SK-N-SH (cell line): ENCODE measurements at regions not wholly inside any gene's neighbourhood (a gene's known extent, or its start where the extent isn't known, plus 50 kb on each side); places are given as distances from the start of the nearest gene placed in this dataset.

Experiments
- CTCF ChIA-PET: fragments of 300-600, 350-600 bp; formaldehyde crosslinking; extraction: SDS; loops from one replicate; lab custom pipeline; 2021; lab: Yijun Ruan, JAX
- POLR2A ChIA-PET: fragments of 350-600 bp; sonication (Branson Sonifier 250); formaldehyde crosslinking; extraction: SDS; loops from one replicate; lab custom pipeline; 2020; ENCODE audit warnings: antibody characterized with exemption, inconsistent platforms; lab: Yijun Ruan, JAX
- DNase-seq: peaks from one replicate; pipeline ENCODE4 v3.0.0; 2012
- H2AFZ ChIP-seq: fragments of 200-600 bp; sonication (generic); 2 replicates; pipeline ENCODE4 v1.8.1; 2016; ENCODE audit warnings: antibody characterized with exemption, mild to moderate bottlenecking, low read depth
- H3F3A ChIP-seq: fragments of 200-600 bp; sonication (generic); replicated peaks from 2 replicates; pipeline ENCODE3; 2016; ENCODE audit warnings: antibody characterized with exemption, mild to moderate bottlenecking; ENCODE audit not compliant: insufficient read depth
- H3K27ac ChIP-seq, 2 experiments: fragments of 200-500 bp in 1 of 2; fragments of 200-600 bp in 1 of 2; sonication (Bioruptor generic) in 1 of 2; sonication (generic), shearing (Covaris generic) in 1 of 2; 2 replicates each; pipeline versions ENCODE4 v1.5.1 to v1.6.1; 2014 to 2016; ENCODE audit warnings: low read depth in 2 of 2, inconsistent platforms in 1 of 2, low read length in 1 of 2, mild to moderate bottlenecking in 1 of 2, mixed read lengths in 1 of 2
- H3K27me3 ChIP-seq: fragments of 200-600 bp; sonication (generic), shearing (Covaris generic); 2 replicates; pipeline ENCODE4 v1.6.1; 2016; ENCODE audit warnings: mixed run types; ENCODE audit not compliant: insufficient read depth
- H3K36me3 ChIP-seq, 2 experiments: fragments of 200-500 bp in 1 of 2; fragments of 200-600 bp in 1 of 2; sonication (Bioruptor generic) in 1 of 2; sonication (generic) in 1 of 2; replicated peaks in 1 of 2; 2 replicates each; pipeline versions ENCODE3 to v1.5.1; 2014 to 2016; ENCODE audit warnings: low read length in 1 of 2, mild to moderate bottlenecking in 1 of 2; ENCODE audit not compliant: insufficient read depth in 2 of 2, control insufficient read depth in 1 of 2
- H3K4me1 ChIP-seq, 2 experiments: fragments of 200-500 bp in 1 of 2; fragments of 200-600 bp in 1 of 2; sonication (Bioruptor generic) in 1 of 2; sonication (generic), shearing (Covaris generic) in 1 of 2; 2 replicates each; pipeline versions ENCODE4 v1.5.1 to v1.6.1; 2014 to 2016; ENCODE audit warnings: low read depth in 1 of 2, low read length in 1 of 2, mixed run types in 1 of 2; ENCODE audit not compliant: insufficient read depth in 2 of 2, control insufficient read depth in 1 of 2
- H3K4me2 ChIP-seq: fragments of 200-600 bp; sonication (generic), shearing (Covaris generic); 2 replicates; pipeline ENCODE4 v1.6.1; 2017; ENCODE audit warnings: mixed run types
- H3K4me3 ChIP-seq, 2 experiments: fragments of 200-500 bp in 1 of 2; fragments of 200-600 bp in 1 of 2; sonication (Bioruptor generic) in 1 of 2; sonication (generic), shearing (Covaris generic) in 1 of 2; 2 replicates each; pipeline versions ENCODE4 v1.5.1 to v1.8.1; 2014 to 2016; ENCODE audit warnings: low read depth in 2 of 2, inconsistent platforms in 1 of 2, low read length in 1 of 2, mild to moderate bottlenecking in 1 of 2, mixed read lengths in 1 of 2, moderate library complexity in 1 of 2
- H3K79me2 ChIP-seq: fragments of 200-600 bp; sonication (generic); 2 replicates; pipeline ENCODE4 v1.8.1; 2017; ENCODE audit warnings: mild to moderate bottlenecking; ENCODE audit not compliant: insufficient read depth
- H3K9ac ChIP-seq: fragments of 200-600 bp; sonication (generic); 2 replicates; pipeline ENCODE4 v1.6.1; 2017; ENCODE audit warnings: mixed run types
- H3K9me2 ChIP-seq: fragments of 200-600 bp; sonication (generic); 2 replicates; pipeline ENCODE4 v1.6.1; 2017; ENCODE audit warnings: mixed run types
- H3K9me3 ChIP-seq: fragments of 200-600 bp; sonication (generic); 2 replicates; pipeline ENCODE4 v1.6.1; 2017; ENCODE audit warnings: mixed run types, mild to moderate bottlenecking, moderate library complexity
- H4K20me1 ChIP-seq: fragments of 200-600 bp; sonication (generic); 2 replicates; pipeline ENCODE4 v1.6.1; 2017; ENCODE audit warnings: mild to moderate bottlenecking, mixed run types; ENCODE audit not compliant: insufficient read depth
- CTCF ChIP-seq: fragments of 200-600 bp; sonication (generic); IDR thresholded peaks from 2 replicates; pipeline ENCODE4 v1.6.1; 2017; ENCODE audit warnings: antibody characterized with exemption, mild to moderate bottlenecking, moderate library complexity
- ELF1 ChIP-seq: IDR thresholded peaks from 2 replicates; pipeline ENCODE4 v1.4.0; 2012
- FOSL2 ChIP-seq: IDR thresholded peaks from 2 replicates; pipeline ENCODE4 v1.4.0; 2012; ENCODE audit warnings: low read depth, mild to moderate bottlenecking, moderate library complexity, borderline replicate concordance
- GATA2 ChIP-seq: sonication (generic); formaldehyde crosslinking; IDR thresholded peaks from 2 replicates; pipeline ENCODE4 v1.5.0; 2020; ENCODE audit warnings: mild to moderate bottlenecking, missing genetic modification reagents
- MAX ChIP-seq: IDR thresholded peaks from 2 replicates; pipeline ENCODE4 v1.4.0; 2012; ENCODE audit warnings: low read depth
- MEF2A ChIP-seq: IDR thresholded peaks from 2 replicates; pipeline ENCODE4 v1.4.0; 2012; ENCODE audit warnings: low read depth, borderline replicate concordance
- MXI1 ChIP-seq: IDR thresholded peaks from 2 replicates; pipeline ENCODE4 v1.6.1; 2012; ENCODE audit warnings: mild to moderate bottlenecking, low read depth, low read length, improper control_type of control experiment
- REST ChIP-seq: IDR thresholded peaks from 2 replicates; pipeline ENCODE4 v1.6.1; 2012; ENCODE audit warnings: mild to moderate bottlenecking, low read depth, low read length, moderate library complexity
- SMC3 ChIP-seq: IDR thresholded peaks from 2 replicates; pipeline ENCODE4 v1.6.1; 2012; ENCODE audit warnings: low read depth, low read length, improper control_type of control experiment
- TCF12 ChIP-seq: IDR thresholded peaks from 2 replicates; pipeline ENCODE4 v1.4.0; 2012
- USF2 ChIP-seq: fragments of 150-350 bp; IDR thresholded peaks from 2 replicates; pipeline ENCODE4 v1.6.1; 2017; ENCODE audit warnings: antibody characterized with exemption, low read length, low read depth, borderline replicate concordance
- ZBTB33 ChIP-seq: IDR thresholded peaks from 2 replicates; pipeline ENCODE4 v1.4.0; 2012; ENCODE audit warnings: low read depth, borderline replicate concordance
- WGBS: methylation state at CpG from one replicate; pipeline ENCODE4 v1.1.6; 2017; ENCODE audit warnings: low lambda C conversion rate; 5-methylcytosine and 5-hydroxymethylcytosine counted together

GRCh38 chr1:47585141-47585902, 147.5 kb downstream of the FOXD2 start:
- no peak overlapping the region for H3K4me2 ChIP-seq
- no peak for TF ChIP-seq MAX
- TF ChIP-seq GATA2 (CRISPR knock-in tag), result no peak
- TF ChIP-seq ELF1, result no peak
- no peak for TF ChIP-seq TCF12
- no peak for TF ChIP-seq MEF2A
- no peak for TF ChIP-seq REST
- no peak for TF ChIP-seq SMC3
- TF ChIP-seq, all 33 proteins: peak for 0
- no peak overlapping the region for H2AFZ ChIP-seq
- peaks cover 0 to 2% of the 10 kb centered on the region in 2 experiments; a peak in 1 of 4 replicates for H3K4me1 ChIP-seq
- WGBS, result 42% methylated on average over 9 of the region's 9 CpGs
- CTCF ChIA-PET, result interaction anchor here (0.9 to 1.1 kb wide), 2 partner anchors 12 to 21 kb away, joined by 3 read pairs; no protein-coding TSS in a partner anchor
- no peaks in the 10 kb centered on the region for H3K9me2 ChIP-seq
- H3K27me3 ChIP-seq, result no peaks in the 10 kb centered on the region; the same call in 1 of the 2 replicates
- DNase-seq, result no peak
- no peaks in the 10 kb centered on the region for H3K9me3 ChIP-seq
- H3K9ac ChIP-seq, result no peak overlapping the region
- POLR2A ChIA-PET, result no interaction called here
- H3K4me3 ChIP-seq, result no peak overlapping the region
- H3K79me2 ChIP-seq, result no peaks in the 10 kb centered on the region
- no peak overlapping the region for H3K27ac ChIP-seq
- no peaks in the 10 kb centered on the region for H3K36me3 ChIP-seq
- H3F3A ChIP-seq, result no peaks in the 10 kb centered on the region
- H4K20me1 ChIP-seq, result no peaks in the 10 kb centered on the region

GRCh38 chr1:47587891-47588582, 150.2 kb downstream of the FOXD2 start:
- Histone ChIP-seq H2AFZ (no peak overlapping the region), H3K4me2 (no peak overlapping the region), H3K4me3 (no peak overlapping the region), H3K79me2 (no peaks in the 10 kb centered on the region), H3K9me2 (no peaks in the 10 kb centered on the region), H3K36me3 (no peaks in the 10 kb centered on the region), H3K9ac (no peak overlapping the region), H4K20me1 (no peaks in the 10 kb centered on the region), H3K9me3 (no peaks in the 10 kb centered on the region), H3K4me1 (peaks cover 0 to 5% of the 10 kb centered on the region in 2 experiments; a peak in 1 of 4 replicates), H3F3A (no peaks in the 10 kb centered on the region), H3K27me3 (peaks cover 8% of the 10 kb centered on the region; the same call in 1 of the 2 replicates), H3K27ac (no peak overlapping the region)
- POLR2A ChIA-PET, result no interaction called here
- WGBS, result 59% methylated on average over 8 of the region's 8 CpGs
- CTCF ChIA-PET, result interaction anchor here (0.7 to 2.0 kb wide), 4 partner anchors 10 to 152 kb away, joined by 3 to 6 read pairs (median 4); no protein-coding TSS in a partner anchor
- DNase-seq, result no peak
- TF ChIP-seq MEF2A (no peak), ZBTB33 (no peak), FOSL2 (no peak), USF2 (no peak), TCF12 (no peak), MAX (no peak), MXI1 (no peak), CTCF (no peak)
